Liver (tissue), 8 donors: ENCODE measurements at regions not wholly inside any gene's neighbourhood (a gene's known extent, or its start where the extent isn't known, plus 50 kb on each side); places are given as distances from the start of the nearest gene placed in this dataset.
A peak's percentile ranks its signal among the peaks of the same experiment; 100 is the strongest.
"Not testable (repeated sequence)": the region's sequence is repeated elsewhere in the genome, so short reads cannot be mapped to it uniquely, and the experiment has no call there.

ENCODE experiments used
- DNase-seq: peaks from one replicate; pipeline ENCODE4 v3.0.0-alpha.2; 2017; ENCODE audit warnings: low spot score
- H3K27ac ChIP-seq, 2 donors: one replicate each; pipeline ENCODE4 v1.7.0; 2013; ENCODE audit warnings: inconsistent platforms in 2 of 2, low read length in 2 of 2, control low read depth in 1 of 2, low read depth in 1 of 2, mild to moderate bottlenecking in 1 of 2
- H3K27me3 ChIP-seq, 4 donors: one replicate each; pipeline versions ENCODE4 v1.6.1 to v1.7.0; 2013; ENCODE audit warnings: low read length in 3 of 4, inconsistent platforms in 1 of 4, mild to moderate bottlenecking in 1 of 4, moderate library complexity in 1 of 4; ENCODE audit not compliant: control insufficient read depth in 4 of 4, insufficient read depth in 4 of 4
- H3K36me3 ChIP-seq, 4 donors: one replicate each; pipeline versions ENCODE4 v1.6.1 to v1.7.0; 2013; ENCODE audit warnings: low read length in 3 of 4, mild to moderate bottlenecking in 3 of 4, low read depth in 1 of 4, moderate library complexity in 1 of 4; ENCODE audit not compliant: control insufficient read depth in 4 of 4, insufficient read depth in 3 of 4
- H3K4me1 ChIP-seq, 4 donors: one replicate each; pipeline versions ENCODE4 v1.6.1 to v1.7.0; 2013; ENCODE audit warnings: low read length in 3 of 4, mild to moderate bottlenecking in 3 of 4, moderate library complexity in 1 of 4; ENCODE audit not compliant: control insufficient read depth in 4 of 4, insufficient read depth in 4 of 4
- H3K4me3 ChIP-seq, 3 donors: one replicate each; pipeline versions ENCODE4 v1.6.1 to v1.7.0; 2013; ENCODE audit warnings: low read length in 3 of 3, control low read depth in 1 of 3, low read depth in 1 of 3, mild to moderate bottlenecking in 1 of 3
- H3K9ac ChIP-seq, 2 donors: one replicate each; pipeline ENCODE4 v1.7.0; 2013; ENCODE audit warnings: low read length in 2 of 2, mild to moderate bottlenecking in 2 of 2, moderate library complexity in 2 of 2, control low read depth in 1 of 2, low read depth in 1 of 2
- H3K9me3 ChIP-seq, 4 donors: one replicate each; pipeline versions ENCODE4 v1.6.1 to v1.7.0; 2013; ENCODE audit warnings: low read length in 3 of 4; ENCODE audit not compliant: control insufficient read depth in 4 of 4
- EGR1 ChIP-seq, 2 donors: IDR thresholded peaks; 2 replicates each; pipeline ENCODE4 v1.6.1; 2016 to 2018; ENCODE audit warnings: antibody characterized with exemption in 2 of 2, low read depth in 2 of 2
- FOXA1 ChIP-seq: IDR thresholded peaks from 2 replicates; pipeline ENCODE4 v1.6.1; 2016; ENCODE audit warnings: antibody characterized with exemption
- FOXA2 ChIP-seq: IDR thresholded peaks from 2 replicates; pipeline ENCODE4 v1.6.1; 2016; ENCODE audit warnings: antibody characterized with exemption
- GABPA ChIP-seq, 2 donors: IDR thresholded peaks in 1 of 2; conservative IDR thresholded peaks in 1 of 2; 2 replicates each; pipeline ENCODE4 v1.6.1; 2016; ENCODE audit warnings: antibody characterized with exemption in 2 of 2, mild to moderate bottlenecking in 1 of 2, moderate library complexity in 1 of 2
- HNF4A ChIP-seq, 2 donors: conservative IDR thresholded peaks; 2 replicates each; pipeline ENCODE4 v1.6.1; 2016; ENCODE audit warnings: antibody characterized with exemption in 2 of 2, mild to moderate bottlenecking in 2 of 2
- JUND ChIP-seq, 2 donors: IDR thresholded peaks; 2 replicates each; pipeline ENCODE4 v1.6.1; 2016; ENCODE audit warnings: antibody characterized with exemption in 2 of 2
- MAX ChIP-seq: IDR thresholded peaks from 2 replicates; pipeline ENCODE4 v1.6.1; 2016; ENCODE audit warnings: antibody characterized with exemption
- RAD21 ChIP-seq, 2 donors: IDR thresholded peaks; 2 replicates each; pipeline ENCODE4 v1.6.1; 2016; ENCODE audit warnings: antibody characterized with exemption in 2 of 2, mild to moderate bottlenecking in 2 of 2
- REST ChIP-seq: IDR thresholded peaks from 2 replicates; pipeline ENCODE4 v1.6.1; 2016; ENCODE audit warnings: antibody characterized with exemption, mild to moderate bottlenecking
- RXRA ChIP-seq, 2 donors: IDR thresholded peaks; 2 replicates each; pipeline ENCODE4 v1.6.1; 2017 to 2018; ENCODE audit warnings: antibody characterized with exemption in 2 of 2, mild to moderate bottlenecking in 1 of 2
- SP1 ChIP-seq: IDR thresholded peaks from 2 replicates; pipeline ENCODE4 v1.6.1; 2018; ENCODE audit warnings: antibody characterized with exemption, mild to moderate bottlenecking
- TAF1 ChIP-seq: conservative IDR thresholded peaks from 2 replicates; pipeline ENCODE4 v1.6.1; 2016; ENCODE audit warnings: antibody characterized with exemption, mild to moderate bottlenecking
- YY1 ChIP-seq: IDR thresholded peaks from 2 replicates; pipeline ENCODE4 v1.6.1; 2016; ENCODE audit warnings: antibody characterized with exemption, mild to moderate bottlenecking
- ZBTB33 ChIP-seq: IDR thresholded peaks from 2 replicates; pipeline ENCODE4 v1.6.1; 2016; ENCODE audit warnings: antibody characterized with exemption
- WGBS: extraction: QIAGEN DNeasy Blood & Tissue Kit; methylation state at CpG from one replicate; pipeline ENCODE4 v1.1.7; 2013; 5-methylcytosine and 5-hydroxymethylcytosine counted together
- TF ChIP-seq, protein P1 (sequence below): fragments of 150-350 bp; IDR thresholded peaks from 2 replicates; pipeline ENCODE4 v1.5.1; 2017; ENCODE audit warnings: improper control_type of control experiment, low read depth, low read length; ENCODE audit not compliant: missing input control
- donor health status: healthy.
- donor health status: healthy.
- donor health status: healthy.
- donor health status: healthy.
- donor health status: healthy.

GRCh38 chr12:33926095-33926494 is 96.2 kb upstream of the ALG10 start (continued):
- TF ChIP-seq ZBTB33: no peak
- no peak for TF ChIP-seq REST

- not testable (repeated sequence) for H3K4me1 ChIP-seq, H3K9ac ChIP-seq, H3K9me3 ChIP-seq, H3K4me3 ChIP-seq, H3K36me3 ChIP-seq, H3K27me3 ChIP-seq, H3K27ac ChIP-seq, DNase-seq
- 35% methylated on average over 1 of the region's 1 CpG for WGBS
- peak in 1 of 2 donors; percentile 35 for TF ChIP-seq HNF4A (conservative IDR thresholded peaks at IDR 0.05)
- TF ChIP-seq RXRA (IDR thresholded peaks at IDR 0.05): peak in 1 of 2 donors; percentile 36
Measured at GRCh38 chr12:33937669-33938068, 84.6 kb upstream of the ALG10 start.

DNA sequence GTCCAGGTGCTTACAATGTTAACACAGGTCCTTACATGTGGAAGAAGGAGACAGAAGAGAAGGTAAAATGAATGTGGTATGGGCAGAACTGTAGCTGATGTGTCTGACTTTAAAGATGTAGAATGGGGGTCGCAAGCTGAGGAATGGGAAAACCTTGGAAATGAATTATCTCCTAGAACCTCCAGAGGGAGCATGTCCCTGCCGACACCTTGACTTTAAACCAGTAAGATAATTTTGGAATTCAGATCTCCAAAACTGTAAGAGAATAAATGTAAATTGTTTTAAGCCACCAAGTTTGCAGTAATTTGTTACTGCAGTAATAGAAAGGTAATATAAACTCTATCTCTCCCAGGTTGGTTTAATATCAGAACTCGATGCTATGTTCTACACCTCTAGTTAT is 80.1 kb upstream of the ALG10 start:
- no peak for DNase-seq
- 86% methylated on average over 3 of the region's 3 CpGs for WGBS
- no peak overlapping the region for H3K9ac ChIP-seq
- peaks cover 5 to 17% (median 14%) of the 10 kb centered on the region in 4 donors for H3K4me1 ChIP-seq
- H3K27ac ChIP-seq: no peak overlapping the region
- no peaks in the 10 kb centered on the region for H3K36me3 ChIP-seq
- H3K27me3 ChIP-seq: no peaks in the 10 kb centered on the region
- TF ChIP-seq TAF1: no peak
- TF ChIP-seq FOXA2: no peak
- no peak for TF ChIP-seq MAX
- TF ChIP-seq FOXA1: no peak
- TF ChIP-seq RAD21 (IDR thresholded peaks at IDR 0.05): peak in 1 of 2 donors; percentile 7
- no peak for TF ChIP-seq GABPA (IDR thresholded peaks at IDR 0.05 in 1 of 2, conservative IDR thresholded peaks at IDR 0.05 in 1 of 2)
- no peak for TF ChIP-seq RXRA (IDR thresholded peaks at IDR 0.05)
- no peak for TF ChIP-seq SP1
- TF ChIP-seq JUND (IDR thresholded peaks at IDR 0.05): no peak
- no peak for TF ChIP-seq YY1
- TF ChIP-seq EGR1 (IDR thresholded peaks at IDR 0.05; ENCODE audit: low read depth in 2 of 2): no peak
- TF ChIP-seq, protein P1, sequence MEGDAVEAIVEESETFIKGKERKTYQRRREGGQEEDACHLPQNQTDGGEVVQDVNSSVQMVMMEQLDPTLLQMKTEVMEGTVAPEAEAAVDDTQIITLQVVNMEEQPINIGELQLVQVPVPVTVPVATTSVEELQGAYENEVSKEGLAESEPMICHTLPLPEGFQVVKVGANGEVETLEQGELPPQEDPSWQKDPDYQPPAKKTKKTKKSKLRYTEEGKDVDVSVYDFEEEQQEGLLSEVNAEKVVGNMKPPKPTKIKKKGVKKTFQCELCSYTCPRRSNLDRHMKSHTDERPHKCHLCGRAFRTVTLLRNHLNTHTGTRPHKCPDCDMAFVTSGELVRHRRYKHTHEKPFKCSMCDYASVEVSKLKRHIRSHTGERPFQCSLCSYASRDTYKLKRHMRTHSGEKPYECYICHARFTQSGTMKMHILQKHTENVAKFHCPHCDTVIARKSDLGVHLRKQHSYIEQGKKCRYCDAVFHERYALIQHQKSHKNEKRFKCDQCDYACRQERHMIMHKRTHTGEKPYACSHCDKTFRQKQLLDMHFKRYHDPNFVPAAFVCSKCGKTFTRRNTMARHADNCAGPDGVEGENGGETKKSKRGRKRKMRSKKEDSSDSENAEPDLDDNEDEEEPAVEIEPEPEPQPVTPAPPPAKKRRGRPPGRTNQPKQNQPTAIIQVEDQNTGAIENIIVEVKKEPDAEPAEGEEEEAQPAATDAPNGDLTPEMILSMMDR: peak; percentile 16
- TF ChIP-seq ZBTB33: no peak
- no peak for TF ChIP-seq REST
- no peak for TF ChIP-seq HNF4A (conservative IDR thresholded peaks at IDR 0.05)
- no peak overlapping the region for H3K4me3 ChIP-seq
- no peaks in the 10 kb centered on the region for H3K9me3 ChIP-seq
